HG03558 (cell line): ENCODE measurements at regions not wholly inside any gene's neighbourhood (a gene's known extent, or its start where the extent isn't known, plus 50 kb on each side); places are given as distances from the start of the nearest gene placed in this dataset.
"Not testable (repeated sequence)": the region's sequence is repeated elsewhere in the genome, so short reads cannot be mapped to it uniquely, and the experiment has no call there.

Experiments
- ATAC-seq: cut with Tn5 transposase; IDR thresholded peaks from one replicate; pipeline ENCODE4 v1.9.1; 2021; ENCODE audit warnings: moderate number of reproducible peaks; ENCODE audit not compliant: unreplicated experiment; ENCODE audit errors: extremely low read depth

DNA sequence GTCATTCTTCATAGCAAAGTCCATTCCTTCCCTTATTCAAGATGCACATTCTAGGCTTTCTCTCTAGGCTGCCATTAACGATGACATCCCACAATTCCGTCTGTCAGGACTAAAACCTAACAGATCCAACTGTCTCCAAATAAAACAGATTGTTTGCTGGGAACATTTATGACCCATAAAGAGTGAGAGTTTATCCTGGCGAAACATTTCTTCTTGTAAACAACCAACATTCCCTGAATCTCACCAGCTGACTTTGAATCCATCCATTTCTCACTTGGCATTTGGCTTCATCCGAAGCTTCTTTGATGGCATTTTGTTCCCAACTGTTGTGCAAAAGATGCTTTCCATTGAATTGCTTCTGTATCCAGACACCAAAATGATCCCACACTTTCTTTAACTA is 93.1 kb downstream of the OLIG3 start:
- no peak for ATAC-seq

DNA sequence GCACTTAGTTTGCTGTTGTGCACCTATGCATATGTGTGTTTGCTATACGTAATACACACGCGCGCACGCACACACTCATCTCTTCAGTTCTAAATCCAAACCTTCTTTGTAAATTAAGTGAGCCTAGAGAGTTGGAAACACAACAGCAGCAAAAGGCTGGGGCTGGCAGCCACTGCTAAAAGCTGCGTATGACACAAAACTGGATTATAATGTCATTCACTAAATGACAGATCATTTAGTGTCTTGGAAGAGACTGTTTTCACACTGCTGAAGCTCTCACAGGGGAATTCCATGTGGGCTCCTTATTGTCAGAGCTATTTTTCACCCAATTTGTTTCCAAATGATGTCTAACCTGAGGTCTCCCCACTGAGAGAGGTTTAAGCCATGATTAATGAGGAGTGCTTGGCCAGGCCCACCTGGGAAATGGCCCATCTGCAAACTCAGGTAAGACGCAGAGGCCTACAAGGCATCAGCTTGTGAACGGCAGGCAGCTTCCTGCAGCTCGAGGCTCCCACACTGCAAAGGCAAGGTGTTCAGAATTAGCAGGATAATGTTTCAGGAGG is 94.2 kb downstream of the OLIG3 start:
- no peak for ATAC-seq

DNA sequence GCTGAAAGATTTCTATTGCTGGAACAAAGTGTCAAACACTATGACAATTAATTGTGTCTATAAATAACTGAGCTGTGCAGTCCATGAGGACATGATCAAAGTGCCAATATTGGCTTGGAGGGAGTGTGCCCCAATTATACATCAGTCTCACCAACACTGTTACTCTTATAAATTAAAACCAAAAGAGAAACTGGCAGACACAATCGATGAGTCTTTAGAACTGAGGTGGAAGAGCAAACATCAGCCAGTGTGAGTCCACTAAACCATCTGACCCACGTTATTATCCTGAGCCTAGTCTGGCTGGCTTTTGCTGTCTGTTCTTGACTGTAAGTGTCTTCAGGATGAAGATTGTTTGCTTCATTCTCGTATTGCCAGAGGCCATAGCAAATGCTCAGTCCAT is 98.9 kb downstream of the OLIG3 start:
- no peak for ATAC-seq

DNA sequence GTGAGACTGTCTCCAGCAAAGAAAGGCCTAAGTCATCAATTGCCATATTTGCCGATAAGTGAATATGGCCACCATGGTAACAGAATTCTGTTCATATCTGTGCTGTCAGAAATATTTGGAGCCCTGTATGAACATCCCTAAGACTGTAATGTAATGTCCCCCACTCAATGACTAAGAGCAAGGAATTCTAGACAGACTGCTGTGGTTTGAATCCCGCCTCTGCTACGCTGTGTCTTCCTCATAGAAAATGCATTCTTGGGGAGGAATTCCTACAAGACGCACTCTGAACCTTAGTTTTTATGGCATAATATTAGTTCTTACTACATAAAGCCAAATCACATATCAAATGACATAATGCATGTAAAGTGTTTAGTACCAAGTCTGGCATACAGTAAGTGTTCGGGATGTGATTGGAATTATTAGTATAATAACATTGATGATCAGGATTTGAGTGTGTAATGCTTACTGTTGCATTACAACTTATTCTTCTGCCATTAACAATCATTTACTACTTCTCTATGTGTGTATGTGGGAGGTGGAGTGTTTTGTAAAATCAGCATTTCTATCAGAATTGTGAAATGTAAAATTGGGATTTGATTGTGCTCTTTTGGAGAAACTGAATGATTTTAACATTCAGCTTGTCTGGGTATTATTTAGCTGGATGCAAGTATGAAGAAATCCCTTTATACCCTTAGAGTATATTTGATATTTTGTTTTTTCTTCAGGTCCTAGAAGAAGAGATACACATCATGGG is 103.0 kb downstream of the OLIG3 start:
- no peak for ATAC-seq

DNA sequence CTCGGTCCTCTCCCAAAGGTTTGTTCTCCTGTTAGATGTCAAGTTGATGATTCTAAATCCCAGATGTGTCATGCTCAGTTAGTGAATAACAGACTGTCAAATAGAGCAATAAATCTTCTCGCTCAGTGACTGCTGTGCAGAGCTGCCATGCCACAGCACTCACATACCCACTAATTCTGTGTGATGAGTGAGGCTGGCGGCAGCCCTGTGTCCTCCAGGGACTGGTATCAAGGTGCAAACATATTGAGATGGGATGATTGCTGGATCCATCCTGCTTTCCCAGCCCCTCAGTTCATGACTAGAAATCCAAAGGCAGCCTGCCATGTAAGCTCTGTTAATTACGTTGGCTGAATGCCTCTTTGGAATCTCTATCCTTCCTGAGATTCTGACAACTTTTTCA is 103.9 kb downstream of the OLIG3 start:
- no peak for ATAC-seq

DNA sequence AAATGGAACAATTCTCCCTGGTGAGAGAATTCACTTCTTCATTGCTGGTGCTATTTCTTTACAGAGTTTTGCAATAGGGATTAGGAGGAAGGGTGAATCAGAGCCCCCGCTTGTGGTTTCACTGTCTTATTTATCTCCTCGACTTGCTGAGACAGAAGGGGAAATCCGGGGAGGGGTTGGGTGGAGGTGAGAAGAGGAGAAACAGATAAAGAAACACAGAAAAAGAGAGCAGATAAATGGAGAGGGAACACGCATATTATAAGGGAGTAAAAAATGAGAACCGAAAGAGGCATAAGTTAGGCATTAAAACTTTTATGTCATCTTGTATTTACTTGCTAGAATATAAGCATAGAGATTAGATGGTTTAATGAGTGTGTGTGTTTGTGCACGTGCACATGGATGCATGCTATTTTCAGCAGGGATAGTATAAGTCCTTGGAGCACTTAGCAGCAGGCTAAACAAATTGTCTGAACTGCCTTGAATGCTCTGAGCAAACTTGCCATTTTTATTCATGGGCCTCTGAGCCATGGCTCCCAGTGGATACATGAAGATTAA is 105.0 kb downstream of the OLIG3 start:
- no peak for ATAC-seq

DNA sequence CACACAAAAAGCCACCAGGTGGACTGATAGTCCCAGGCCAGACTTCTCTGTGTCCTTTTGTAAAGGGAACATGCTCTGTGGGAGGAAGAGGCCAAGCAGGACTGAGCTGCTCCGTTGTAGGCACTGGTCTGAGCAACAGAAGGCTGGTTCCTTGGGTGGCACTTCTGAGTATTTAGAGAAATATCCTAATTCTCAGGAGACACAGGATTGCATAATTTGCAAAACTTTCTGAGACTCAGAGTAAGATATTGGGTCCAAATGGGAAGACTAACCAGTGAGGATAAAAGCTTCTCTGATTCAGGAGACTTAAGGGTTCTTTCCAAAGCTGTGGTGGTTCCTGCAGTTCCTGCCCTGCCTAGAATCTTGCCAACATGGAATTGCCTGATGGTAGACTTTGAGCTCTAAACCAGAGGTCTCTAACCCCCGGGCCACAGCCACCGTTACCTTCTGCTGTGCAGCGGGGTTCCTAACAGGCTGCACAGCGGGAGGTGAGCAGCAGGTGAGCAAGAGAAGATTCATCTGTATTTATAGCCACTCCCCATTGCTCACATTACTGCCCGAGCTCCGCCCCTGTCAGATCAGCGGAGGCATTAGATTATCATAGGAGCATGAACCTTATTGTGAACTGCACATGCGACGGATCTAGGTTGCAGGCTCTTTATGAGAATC is 107.0 kb downstream of the OLIG3 start:
- ATAC-seq, result no peak

DNA sequence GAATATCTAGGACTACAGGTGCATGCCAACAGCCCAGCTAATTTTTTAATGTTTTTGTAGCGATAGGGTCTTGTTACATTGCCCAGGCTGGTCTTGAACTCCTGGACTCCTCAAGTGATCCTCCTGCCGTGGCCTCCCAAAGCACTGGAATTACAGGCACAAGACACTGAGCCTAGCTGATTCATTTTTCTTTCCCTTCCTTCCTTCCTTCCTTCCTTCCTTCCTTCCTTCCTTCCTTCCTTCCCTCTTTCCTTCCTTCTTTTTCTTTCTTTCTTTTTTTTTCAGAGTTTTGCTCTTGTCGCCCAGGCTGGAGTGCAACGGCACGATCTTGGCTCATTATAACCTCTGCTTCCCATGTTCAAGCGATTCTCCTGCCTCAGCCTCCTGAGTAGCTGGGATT is 110.9 kb downstream of the OLIG3 start:
- ATAC-seq, result not testable (repeated sequence)

DNA sequence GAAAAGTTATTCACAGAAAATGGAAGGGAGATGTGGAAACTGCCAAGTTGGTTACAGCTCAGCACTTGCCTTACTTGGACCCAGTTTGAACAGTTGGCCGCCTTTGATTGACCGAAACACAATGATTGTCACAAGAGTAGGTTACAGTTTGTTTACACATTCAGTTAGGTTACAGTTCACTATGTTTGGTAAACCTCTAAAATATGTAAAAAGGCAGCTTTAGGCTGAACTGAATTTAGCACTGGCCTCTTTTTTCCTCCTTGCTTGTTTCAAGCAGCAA is 116.2 kb downstream of the OLIG3 start:
- ATAC-seq, result no peak

DNA sequence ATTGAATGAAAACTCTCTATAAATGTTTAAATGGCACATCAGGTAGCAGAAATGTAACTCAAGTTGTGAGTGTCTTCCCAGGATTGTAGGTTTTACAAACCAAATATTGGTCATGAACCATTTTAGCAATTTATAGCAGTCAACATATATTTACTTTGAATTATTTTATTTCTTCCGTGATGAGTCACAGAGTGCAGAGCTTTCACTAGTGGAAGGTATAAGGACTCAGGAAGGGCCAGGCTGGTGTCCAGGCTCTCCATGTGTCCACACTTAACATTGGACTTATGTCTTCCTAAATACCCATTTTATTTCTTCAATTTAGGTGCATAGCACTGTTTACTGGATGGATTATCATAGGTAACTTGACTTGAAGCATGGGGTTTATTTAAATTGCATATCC is 120.9 kb downstream of the OLIG3 start:
- ATAC-seq, result no peak

DNA sequence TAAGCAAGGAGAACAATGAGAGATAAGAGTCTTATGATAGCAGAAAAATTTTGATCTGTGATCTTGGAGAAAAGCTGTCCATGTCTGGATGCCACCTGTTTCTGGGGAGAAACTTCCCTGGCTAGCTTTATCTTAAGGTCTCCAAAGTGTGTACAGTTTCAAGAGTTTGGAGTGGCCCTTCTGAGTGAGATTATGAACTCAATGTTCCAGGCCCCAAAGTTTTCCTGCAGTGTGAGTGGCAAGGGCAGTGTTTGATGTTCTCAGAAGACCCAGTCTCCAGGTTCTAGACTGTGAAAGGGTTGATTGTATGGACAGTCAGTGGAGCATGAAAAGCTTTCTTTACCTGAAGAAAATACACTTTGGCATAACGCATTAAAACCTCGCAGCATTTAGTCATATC is 121.7 kb downstream of the OLIG3 start:
- no peak for ATAC-seq

DNA sequence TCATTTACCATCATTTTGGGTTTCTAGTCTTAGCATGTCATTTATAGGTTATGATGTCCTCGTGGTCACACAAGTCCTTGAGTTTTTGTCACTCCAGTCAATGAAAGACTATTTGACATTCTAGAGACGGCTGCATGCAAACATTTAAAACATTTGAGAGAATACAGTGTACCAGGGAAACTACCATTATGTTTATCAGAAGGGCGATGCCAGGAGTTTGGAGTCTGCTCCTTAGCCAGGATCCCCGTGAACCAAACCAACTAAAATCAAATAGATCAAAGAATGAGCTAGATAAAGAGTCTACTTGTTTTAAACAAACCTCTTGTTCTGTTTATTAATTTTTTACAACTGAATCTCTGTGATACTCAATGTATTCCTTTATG is 122.6 kb downstream of the OLIG3 start:
- ATAC-seq, result no peak

DNA sequence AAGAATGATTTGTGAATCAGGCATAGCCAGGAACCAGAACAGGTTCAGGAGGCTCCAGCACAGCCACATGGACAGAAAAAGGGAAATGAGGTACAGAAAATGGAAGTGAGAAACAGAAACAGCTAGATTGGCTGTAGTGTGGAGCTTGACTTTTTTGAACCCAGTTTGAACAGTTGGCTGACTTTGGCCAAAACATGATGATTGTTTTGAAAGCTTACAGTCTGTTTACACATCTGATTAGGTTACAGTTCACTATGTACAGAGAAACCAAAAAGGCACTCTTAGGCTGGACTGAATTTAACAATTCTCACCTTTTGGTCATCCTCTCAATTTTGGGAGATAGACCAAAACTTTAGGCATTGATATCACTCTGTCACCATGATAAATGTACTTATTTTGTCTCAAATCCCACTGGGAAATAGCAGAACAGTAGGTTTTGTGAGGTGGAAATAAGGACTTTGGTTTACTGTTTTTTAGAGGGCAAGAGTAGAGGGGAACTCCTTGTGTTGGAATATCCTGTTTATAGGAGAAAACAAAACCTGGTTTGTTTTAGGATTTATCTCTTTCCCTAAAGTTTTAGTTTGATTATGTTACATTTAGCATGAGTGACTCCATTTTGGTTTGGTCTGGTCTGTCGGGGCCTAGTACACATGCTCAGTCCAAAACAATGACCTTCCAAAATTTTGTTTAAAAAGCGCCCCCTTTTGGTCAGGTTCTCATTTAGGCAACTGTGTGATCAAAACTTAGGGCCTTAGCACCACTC is 123.1 kb downstream of the OLIG3 start:
- ATAC-seq, result no peak

DNA sequence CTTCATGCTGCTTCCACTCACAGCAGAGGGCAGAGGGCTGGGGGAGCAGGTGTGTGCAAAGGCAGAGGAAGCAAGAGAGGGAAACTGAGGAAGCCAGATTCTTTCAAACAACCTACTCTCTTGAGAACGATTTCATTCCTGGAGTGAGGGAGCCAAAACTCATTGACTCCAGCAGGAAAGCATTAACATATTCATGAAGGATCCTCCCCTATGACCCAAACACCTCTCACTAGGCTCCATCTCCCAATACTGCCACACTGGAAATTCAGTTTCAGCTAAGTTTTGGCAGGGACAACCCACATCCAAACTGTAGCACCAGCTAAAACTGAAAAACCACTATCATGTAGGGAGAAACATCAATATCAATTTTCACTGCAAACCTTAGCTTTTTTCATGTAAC is 125.1 kb downstream of the OLIG3 start:
- no peak for ATAC-seq

DNA sequence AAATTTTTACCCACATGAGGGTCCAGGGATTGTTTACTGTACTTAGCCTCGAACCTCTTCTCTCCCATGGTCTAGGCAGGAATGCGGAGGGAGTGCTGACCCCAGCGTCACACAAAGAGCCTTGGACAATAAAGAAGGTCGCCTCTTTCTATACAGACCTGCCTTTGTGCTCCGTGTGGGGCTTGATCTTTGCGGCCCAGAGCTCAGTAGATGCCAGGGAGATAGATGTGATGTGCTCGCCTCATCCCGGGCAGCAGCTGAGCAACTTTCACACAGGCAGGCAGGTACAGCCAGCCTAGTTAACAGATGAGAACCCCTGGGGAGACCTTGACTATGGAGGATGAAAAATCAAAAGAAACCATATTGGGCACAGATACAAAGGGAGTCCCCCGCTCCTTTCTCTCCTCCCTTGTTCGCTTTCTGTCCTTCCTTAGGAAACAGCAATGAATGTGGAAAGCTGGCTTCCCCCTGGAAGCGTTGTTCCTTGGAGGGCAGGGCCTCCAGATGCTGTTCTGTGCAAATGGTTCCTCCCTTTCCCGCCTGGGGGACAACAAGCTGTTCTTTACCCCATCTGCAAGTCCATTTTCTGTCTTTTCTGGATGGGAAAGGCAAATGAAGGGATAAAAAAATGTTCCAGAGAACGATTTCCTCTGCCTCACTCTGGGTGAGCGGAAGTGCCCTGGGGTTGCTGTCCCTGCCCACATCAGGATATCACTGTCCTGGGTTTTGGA is 128.3 kb downstream of the OLIG3 start:
- ATAC-seq, result no peak

DNA sequence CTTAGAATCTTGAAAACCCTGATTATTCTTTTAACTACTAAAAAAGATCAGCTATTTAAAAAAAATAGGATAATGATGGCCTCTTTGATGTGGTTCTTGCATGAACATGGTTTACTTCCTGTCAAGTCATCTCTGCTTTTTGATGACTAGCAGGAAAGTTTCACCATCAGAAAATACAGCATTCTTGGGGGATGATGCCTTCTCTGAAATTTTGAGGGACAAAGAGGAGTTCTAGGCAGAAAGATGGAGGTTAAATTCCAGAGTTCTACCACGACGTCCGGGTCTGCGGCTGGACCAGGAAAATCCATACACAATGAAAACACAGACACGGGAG is 130.4 kb downstream of the OLIG3 start:
- no peak for ATAC-seq

DNA sequence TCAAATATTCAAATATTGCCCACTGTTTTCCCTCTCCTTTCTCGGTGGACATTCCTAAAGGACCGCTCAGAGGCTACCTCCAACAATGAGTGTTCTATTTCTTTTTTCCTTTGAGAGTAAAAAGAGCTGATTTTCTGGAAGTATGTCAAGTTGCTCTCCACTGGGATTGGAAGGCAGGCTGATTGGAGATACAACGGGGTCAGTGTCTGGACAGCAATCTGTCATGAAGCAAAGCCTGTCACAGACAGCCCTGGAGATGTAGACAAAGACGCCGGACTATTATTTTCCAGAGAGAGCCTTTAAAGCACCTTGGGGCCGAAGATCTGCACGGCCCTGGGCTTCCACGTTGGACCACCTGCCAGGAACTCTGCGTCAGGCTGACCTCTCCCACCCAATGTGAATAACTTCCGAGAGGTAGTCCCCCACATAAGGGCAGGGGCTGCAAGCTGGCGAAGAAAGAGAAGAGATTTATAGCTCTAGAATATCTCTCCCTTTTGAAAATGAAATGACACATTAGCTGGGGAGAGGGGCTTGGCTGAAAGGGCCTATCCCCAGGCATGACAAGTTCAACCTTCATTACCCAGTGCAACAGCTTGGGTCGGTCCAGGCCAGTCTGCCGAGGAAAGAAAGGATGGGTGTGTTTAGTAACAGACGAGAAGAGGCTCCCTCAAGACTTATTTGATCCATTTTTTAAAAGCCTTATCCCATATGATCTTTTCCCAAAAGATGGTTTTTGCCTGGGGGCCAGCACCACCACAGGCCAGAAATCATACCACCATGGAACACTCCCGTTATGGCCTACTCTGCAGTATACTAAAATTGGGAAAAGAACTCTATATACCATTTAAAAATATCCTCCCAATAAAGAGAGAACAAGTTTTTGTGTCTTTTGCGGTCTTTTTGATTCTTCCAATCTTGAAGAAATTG is 131.1 kb downstream of the OLIG3 start:
- no peak for ATAC-seq

DNA sequence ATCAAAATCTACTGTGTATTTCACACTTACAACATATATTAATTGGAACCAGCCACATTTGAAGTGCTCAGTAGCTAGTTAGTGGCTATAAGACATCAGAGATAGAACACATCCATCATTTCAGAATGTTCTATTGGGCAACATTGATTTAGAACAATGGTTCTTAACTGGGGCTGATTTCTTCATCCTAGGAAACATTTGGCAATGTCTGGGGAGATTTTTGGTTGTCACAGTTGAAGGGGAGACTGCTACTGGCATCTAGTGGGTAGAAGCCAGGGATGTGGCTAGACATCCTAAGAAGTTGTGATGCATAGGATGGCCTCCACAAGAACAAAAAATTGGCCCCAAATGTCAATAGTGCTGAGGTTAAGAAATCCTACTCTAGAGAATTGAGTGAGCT is 132.5 kb downstream of the OLIG3 start:
- ATAC-seq, result no peak

DNA sequence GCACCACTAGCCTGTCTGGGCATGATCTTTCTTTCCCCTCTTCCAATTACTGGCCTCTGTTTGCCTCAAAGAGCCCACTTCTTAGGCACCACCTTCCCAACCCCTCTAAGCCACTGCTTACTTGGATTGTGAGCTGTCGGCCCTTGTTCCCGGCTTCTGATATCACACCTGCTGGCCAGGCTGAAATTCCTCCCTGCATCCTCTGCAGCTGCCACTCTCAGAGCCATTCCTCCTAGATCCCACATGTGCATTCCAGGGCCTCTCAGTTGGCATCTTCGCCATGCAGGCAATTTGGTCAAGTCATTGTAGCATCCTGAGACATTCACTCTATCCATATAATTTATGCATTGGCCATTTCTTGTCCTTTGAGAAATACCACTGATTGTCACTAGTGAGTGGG is 135.9 kb downstream of the OLIG3 start:
- no peak for ATAC-seq

DNA sequence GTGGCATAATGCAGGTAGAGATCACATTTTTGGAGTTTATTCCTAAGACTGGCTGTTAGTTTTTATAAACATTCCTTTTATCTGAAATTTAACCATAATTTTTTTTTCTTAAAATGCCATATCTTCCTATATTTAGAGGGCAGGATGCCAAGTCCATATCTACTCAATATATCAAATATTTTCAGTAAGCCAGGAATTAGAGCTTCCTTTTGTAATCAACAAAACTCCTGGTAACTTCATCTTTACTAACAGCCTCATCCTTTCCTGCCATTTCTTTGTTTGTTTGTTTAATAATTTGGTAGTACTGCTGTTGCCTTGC is 136.3 kb downstream of the OLIG3 start:
- no peak for ATAC-seq
